ENCODE measurements at regions not wholly inside any gene's neighbourhood (a gene's known extent, or its start where the extent isn't known, plus 50 kb on each side); places are given as distances from the start of the nearest gene placed in this dataset.

DNA sequence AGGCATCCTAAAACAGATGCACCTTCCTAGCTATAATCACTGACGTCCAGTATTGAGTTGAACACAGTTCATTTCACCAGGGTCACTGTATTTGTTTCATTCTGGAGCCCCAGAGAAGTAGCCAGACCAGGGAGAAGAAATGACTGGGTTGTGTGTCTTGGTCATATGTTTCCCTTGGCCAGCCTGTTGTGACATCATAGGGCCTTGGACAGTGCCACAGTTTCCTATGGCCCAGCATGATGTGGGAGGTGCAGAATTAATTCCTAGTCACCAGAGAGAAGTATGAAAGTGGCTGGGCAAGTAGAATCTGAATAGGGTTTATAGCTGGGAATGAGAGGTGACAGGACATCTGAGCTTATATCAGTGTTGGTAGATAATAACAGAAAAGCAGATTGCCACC is 84.0 kb upstream of the ZBED5 start (continued):
- no peak for TF ChIP-seq PAX8 (IDR thresholded peaks at IDR 0.05)
- no peak for TF ChIP-seq FOS (IDR thresholded peaks at IDR 0.05; ENCODE audit: borderline replicate concordance, extremely low read depth, insufficient read length)
- no peak for TF ChIP-seq POLR2AphosphoS2 (IDR thresholded peaks at IDR 0.05; ENCODE audit: low read depth, low read length)
- no peak for TF ChIP-seq NR2C2 (IDR thresholded peaks at IDR 0.05; ENCODE audit: borderline replicate concordance, control insufficient read depth, insufficient read length, low read depth)
- no peak for TF ChIP-seq RFX5 (IDR thresholded peaks at IDR 0.05; ENCODE audit: low read depth, low read length)
- no peak for TF ChIP-seq SREBF1 (IDR thresholded peaks at IDR 0.05; ENCODE audit: low read length)
- TF ChIP-seq POLR2AphosphoS5 (IDR thresholded peaks at IDR 0.05; ENCODE audit: low read length) = no peak

GRCh38 chr11:10941414-10941813 is 83.6 kb upstream of the ZBED5 start:
- no peak for DNase-seq (ENCODE audit: low read depth, low spot score)
- H4K20me1 ChIP-seq (ENCODE audit: control insufficient read depth, insufficient read depth) = no peaks in the 10 kb centered on the region
- no peaks in the 10 kb centered on the region for H3K9me3 ChIP-seq (replicated peaks; ENCODE audit: control insufficient read depth, insufficient read depth, low read length)
- H3K79me2 ChIP-seq (ENCODE audit: control insufficient read depth, insufficient read depth, low read length) = no peaks in the 10 kb centered on the region
- FAIRE-seq = no peak
- no peak overlapping the region for H3K4me3 ChIP-seq
- H3K4me2 ChIP-seq (ENCODE audit: control insufficient read depth, insufficient read depth) = no peak overlapping the region
- WGBS (ENCODE audit: insufficient coverage, insufficient replicate concordance, low lambda C conversion rate, missing lambda C conversion rate) = 0% methylated on average over 1 of the region's 1 CpG
- H3K27me3 ChIP-seq (replicated peaks in 1 of 2; ENCODE audit: control insufficient read depth in 2 of 2, insufficient read depth in 2 of 2, low read length in 1 of 2) = no peaks in the 10 kb centered on the region; a peak in 2 of 4 replicates
- BruUV-seq (replicated peaks) = no TSS peak
- intact Hi-C loops (cut with micrococcal nuclease; ENCODE audit: unreplicated experiment) (no loop called here), in situ Hi-C loops (cut with MboI) (no loop called here)
- ChIA-PET SMC1A (ENCODE audit: uncharacterized antibody, unreplicated experiment) (interaction anchor here (1.9 kb wide), 1 partner anchor 71 kb away, joined by 8 read pairs; no protein-coding TSS in a partner anchor), POLR2A (no interaction called here), RAD21 (ENCODE audit: unreplicated experiment) (no interaction called here), CTCF (interaction anchor here (1.6 to 3.5 kb wide), 2 partner anchors 80 to 82 kb away, joined by 4 to 15 read pairs; no protein-coding TSS in a partner anchor)
- no peak overlapping the region for H3K27ac ChIP-seq (ENCODE audit: control insufficient read depth, insufficient read depth)
- TF ChIP-seq, protein P1, sequence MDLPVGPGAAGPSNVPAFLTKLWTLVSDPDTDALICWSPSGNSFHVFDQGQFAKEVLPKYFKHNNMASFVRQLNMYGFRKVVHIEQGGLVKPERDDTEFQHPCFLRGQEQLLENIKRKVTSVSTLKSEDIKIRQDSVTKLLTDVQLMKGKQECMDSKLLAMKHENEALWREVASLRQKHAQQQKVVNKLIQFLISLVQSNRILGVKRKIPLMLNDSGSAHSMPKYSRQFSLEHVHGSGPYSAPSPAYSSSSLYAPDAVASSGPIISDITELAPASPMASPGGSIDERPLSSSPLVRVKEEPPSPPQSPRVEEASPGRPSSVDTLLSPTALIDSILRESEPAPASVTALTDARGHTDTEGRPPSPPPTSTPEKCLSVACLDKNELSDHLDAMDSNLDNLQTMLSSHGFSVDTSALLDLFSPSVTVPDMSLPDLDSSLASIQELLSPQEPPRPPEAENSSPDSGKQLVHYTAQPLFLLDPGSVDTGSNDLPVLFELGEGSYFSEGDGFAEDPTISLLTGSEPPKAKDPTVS (IDR thresholded peaks at IDR 0.05; ENCODE audit: low read depth, low read length) = no peak
- TF ChIP-seq IRF4 (IDR thresholded peaks at IDR 0.05; ENCODE audit: low read depth, low read length) = no peak
- TF ChIP-seq POLR2A (IDR thresholded peaks at IDR 0.05; ENCODE audit: low read depth, low read length) = no peak
- TF ChIP-seq TCF12 (IDR thresholded peaks at IDR 0.05; ENCODE audit: low read depth, low read length) = no peak
- TF ChIP-seq SRF (IDR thresholded peaks at IDR 0.05; ENCODE audit: low read depth in 2 of 2, low read length in 2 of 2) = no peak
- no peak for TF ChIP-seq PML (IDR thresholded peaks at IDR 0.05; ENCODE audit: low read length)
- TF ChIP-seq IRF5 (IDR thresholded peaks at IDR 0.05; ENCODE audit: borderline replicate concordance) = no peak
- no peak for TF ChIP-seq SMC3 (IDR thresholded peaks at IDR 0.05; ENCODE audit: borderline replicate concordance, low read length)
- ATAC-seq = no peak
- no peaks in the 10 kb centered on the region for H3K36me3 ChIP-seq (ENCODE audit: control insufficient read depth in 2 of 2, insufficient read depth in 2 of 2, low read length in 1 of 2)
- H2AFZ ChIP-seq (ENCODE audit: control insufficient read depth, low read depth, low read length) = no peak overlapping the region
- no peaks in the 10 kb centered on the region for H3K4me1 ChIP-seq (ENCODE audit: control insufficient read depth, insufficient read depth, low read length)
- no peak overlapping the region for H3K9ac ChIP-seq (ENCODE audit: control insufficient read depth, insufficient read depth, low read length)
